SK-N-SH (cell line): ENCODE measurements at regions not wholly inside any gene's neighbourhood (a gene's known extent, or its start where the extent isn't known, plus 50 kb on each side); places are given as distances from the start of the nearest gene placed in this dataset.

Source experiments
- CTCF ChIA-PET: fragments of 300-600, 350-600 bp; formaldehyde crosslinking; extraction: SDS; loops from one replicate; lab custom pipeline; 2021; lab: Yijun Ruan, JAX
- POLR2A ChIA-PET: fragments of 350-600 bp; sonication (Branson Sonifier 250); formaldehyde crosslinking; extraction: SDS; loops from one replicate; lab custom pipeline; 2020; ENCODE audit warnings: antibody characterized with exemption, inconsistent platforms; lab: Yijun Ruan, JAX
- DNase-seq: peaks from one replicate; pipeline ENCODE4 v3.0.0; 2012
- H2AFZ ChIP-seq: fragments of 200-600 bp; sonication (generic); 2 replicates; pipeline ENCODE4 v1.8.1; 2016; ENCODE audit warnings: antibody characterized with exemption, mild to moderate bottlenecking, low read depth
- H3F3A ChIP-seq: fragments of 200-600 bp; sonication (generic); replicated peaks from 2 replicates; pipeline ENCODE3; 2016; ENCODE audit warnings: antibody characterized with exemption, mild to moderate bottlenecking; ENCODE audit not compliant: insufficient read depth
- H3K27ac ChIP-seq, 2 experiments: fragments of 200-500 bp in 1 of 2; fragments of 200-600 bp in 1 of 2; sonication (Bioruptor generic) in 1 of 2; sonication (generic), shearing (Covaris generic) in 1 of 2; 2 replicates each; pipeline versions ENCODE4 v1.5.1 to v1.6.1; 2014 to 2016; ENCODE audit warnings: low read depth in 2 of 2, inconsistent platforms in 1 of 2, low read length in 1 of 2, mild to moderate bottlenecking in 1 of 2, mixed read lengths in 1 of 2
- H3K27me3 ChIP-seq: fragments of 200-600 bp; sonication (generic), shearing (Covaris generic); 2 replicates; pipeline ENCODE4 v1.6.1; 2016; ENCODE audit warnings: mixed run types; ENCODE audit not compliant: insufficient read depth
- H3K36me3 ChIP-seq, 2 experiments: fragments of 200-500 bp in 1 of 2; fragments of 200-600 bp in 1 of 2; sonication (Bioruptor generic) in 1 of 2; sonication (generic) in 1 of 2; replicated peaks in 1 of 2; 2 replicates each; pipeline versions ENCODE3 to v1.5.1; 2014 to 2016; ENCODE audit warnings: low read length in 1 of 2, mild to moderate bottlenecking in 1 of 2; ENCODE audit not compliant: insufficient read depth in 2 of 2, control insufficient read depth in 1 of 2
- H3K4me1 ChIP-seq, 2 experiments: fragments of 200-500 bp in 1 of 2; fragments of 200-600 bp in 1 of 2; sonication (Bioruptor generic) in 1 of 2; sonication (generic), shearing (Covaris generic) in 1 of 2; 2 replicates each; pipeline versions ENCODE4 v1.5.1 to v1.6.1; 2014 to 2016; ENCODE audit warnings: low read depth in 1 of 2, low read length in 1 of 2, mixed run types in 1 of 2; ENCODE audit not compliant: insufficient read depth in 2 of 2, control insufficient read depth in 1 of 2
- H3K4me2 ChIP-seq: fragments of 200-600 bp; sonication (generic), shearing (Covaris generic); 2 replicates; pipeline ENCODE4 v1.6.1; 2017; ENCODE audit warnings: mixed run types
- H3K4me3 ChIP-seq, 2 experiments: fragments of 200-500 bp in 1 of 2; fragments of 200-600 bp in 1 of 2; sonication (Bioruptor generic) in 1 of 2; sonication (generic), shearing (Covaris generic) in 1 of 2; 2 replicates each; pipeline versions ENCODE4 v1.5.1 to v1.8.1; 2014 to 2016; ENCODE audit warnings: low read depth in 2 of 2, inconsistent platforms in 1 of 2, low read length in 1 of 2, mild to moderate bottlenecking in 1 of 2, mixed read lengths in 1 of 2, moderate library complexity in 1 of 2
- H3K79me2 ChIP-seq: fragments of 200-600 bp; sonication (generic); 2 replicates; pipeline ENCODE4 v1.8.1; 2017; ENCODE audit warnings: mild to moderate bottlenecking; ENCODE audit not compliant: insufficient read depth
- H3K9ac ChIP-seq: fragments of 200-600 bp; sonication (generic); 2 replicates; pipeline ENCODE4 v1.6.1; 2017; ENCODE audit warnings: mixed run types
- H3K9me2 ChIP-seq: fragments of 200-600 bp; sonication (generic); 2 replicates; pipeline ENCODE4 v1.6.1; 2017; ENCODE audit warnings: mixed run types
- H3K9me3 ChIP-seq: fragments of 200-600 bp; sonication (generic); 2 replicates; pipeline ENCODE4 v1.6.1; 2017; ENCODE audit warnings: mixed run types, mild to moderate bottlenecking, moderate library complexity
- H4K20me1 ChIP-seq: fragments of 200-600 bp; sonication (generic); 2 replicates; pipeline ENCODE4 v1.6.1; 2017; ENCODE audit warnings: mild to moderate bottlenecking, mixed run types; ENCODE audit not compliant: insufficient read depth
- ELF1 ChIP-seq: IDR thresholded peaks from 2 replicates; pipeline ENCODE4 v1.4.0; 2012
- EZH2phosphoT487 ChIP-seq: fragments of 200-600 bp; sonication (generic); IDR thresholded peaks from 2 replicates; pipeline ENCODE4 v1.6.1; 2017; ENCODE audit warnings: low read depth, mixed run types, mild to moderate bottlenecking, antibody characterized with exemption, moderate library complexity, borderline replicate concordance
- FOSL2 ChIP-seq: IDR thresholded peaks from 2 replicates; pipeline ENCODE4 v1.4.0; 2012; ENCODE audit warnings: low read depth, mild to moderate bottlenecking, moderate library complexity, borderline replicate concordance
- FOXJ3 ChIP-seq: sonication (generic); formaldehyde crosslinking; IDR thresholded peaks from 2 replicates; pipeline ENCODE4 v1.5.1; 2020; ENCODE audit warnings: mild to moderate bottlenecking, missing genetic modification reagents
- FOXM1 ChIP-seq: IDR thresholded peaks from 2 replicates; pipeline ENCODE4 v1.4.0; 2012; ENCODE audit warnings: low read depth, mild to moderate bottlenecking
- GABPA ChIP-seq: IDR thresholded peaks from 2 replicates; pipeline ENCODE4 v1.4.0; 2012; ENCODE audit warnings: low read depth, mild to moderate bottlenecking
- IRF3 ChIP-seq: fragments of 150-350 bp; IDR thresholded peaks from 2 replicates; pipeline ENCODE4 v1.6.1; 2016; ENCODE audit warnings: mild to moderate bottlenecking, low read depth, low read length
- JUND ChIP-seq: IDR thresholded peaks from 2 replicates; pipeline ENCODE4 v1.4.0; 2012
- MAX ChIP-seq: IDR thresholded peaks from 2 replicates; pipeline ENCODE4 v1.4.0; 2012; ENCODE audit warnings: low read depth
- MXI1 ChIP-seq: IDR thresholded peaks from 2 replicates; pipeline ENCODE4 v1.6.1; 2012; ENCODE audit warnings: mild to moderate bottlenecking, low read depth, low read length, improper control_type of control experiment
- PBX3 ChIP-seq: IDR thresholded peaks from 2 replicates; pipeline ENCODE4; 2012
- POLR2AphosphoS5 ChIP-seq: IDR thresholded peaks from 2 replicates; pipeline ENCODE4 v1.6.1; 2012; ENCODE audit warnings: low read depth, low read length
- RCOR1 ChIP-seq: fragments of 150-350 bp; IDR thresholded peaks from 2 replicates; pipeline ENCODE4 v1.6.1; 2017; ENCODE audit warnings: antibody characterized with exemption, low read length
- RXRA ChIP-seq: IDR thresholded peaks from 2 replicates; pipeline ENCODE4 v1.4.0; 2012; ENCODE audit warnings: low read depth, mild to moderate bottlenecking, borderline replicate concordance
- SIN3A ChIP-seq: IDR thresholded peaks from 2 replicates; pipeline ENCODE4 v1.6.1; 2012; ENCODE audit warnings: low read depth, mild to moderate bottlenecking, low read length, moderate library complexity, borderline replicate concordance
- TCF12 ChIP-seq: IDR thresholded peaks from 2 replicates; pipeline ENCODE4 v1.4.0; 2012
- USF2 ChIP-seq: fragments of 150-350 bp; IDR thresholded peaks from 2 replicates; pipeline ENCODE4 v1.6.1; 2017; ENCODE audit warnings: antibody characterized with exemption, low read length, low read depth, borderline replicate concordance
- ZBTB33 ChIP-seq: IDR thresholded peaks from 2 replicates; pipeline ENCODE4 v1.4.0; 2012; ENCODE audit warnings: low read depth, borderline replicate concordance
- WGBS: methylation state at CpG from one replicate; pipeline ENCODE4 v1.1.6; 2017; ENCODE audit warnings: low lambda C conversion rate; 5-methylcytosine and 5-hydroxymethylcytosine counted together

- TF ChIP-seq FOSL2: no peak
These were observed 206.9 kb downstream of the RAB11FIP4 start (continued) for GRCh38 chr17:31598399-31598782.

- peaks cover 33% of the 10 kb centered on the region for H3F3A ChIP-seq
- POLR2A ChIA-PET: no interaction called here
- H3K4me1 ChIP-seq: peaks cover 8 to 43% of the 10 kb centered on the region in 2 experiments; a peak in 3 of 4 replicates
- no peak for DNase-seq
- no peaks in the 10 kb centered on the region for H3K9me2 ChIP-seq
- H3K36me3 ChIP-seq: peaks cover 0 to 5% of the 10 kb centered on the region in 2 experiments
- H3K9ac ChIP-seq: no peak overlapping the region
- no peaks in the 10 kb centered on the region for H4K20me1 ChIP-seq
- CTCF ChIA-PET: no interaction called here
- peak overlapping the region in 1 of 2 experiments; percentile 93; a peak in 2 of 4 replicates for H3K27ac ChIP-seq
- no peaks in the 10 kb centered on the region for H3K27me3 ChIP-seq
- no peaks in the 10 kb centered on the region for H3K9me3 ChIP-seq
- no peak for TF ChIP-seq GABPA
- H3K4me3 ChIP-seq: no peak overlapping the region
- no peak overlapping the region for H3K4me2 ChIP-seq
- 100% methylated on average over 7 of the region's 10 CpGs for WGBS
- H3K79me2 ChIP-seq: no peaks in the 10 kb centered on the region
- H2AFZ ChIP-seq: no peak overlapping the region
These were observed 206.3 kb downstream of the RAB11FIP4 start for GRCh38 chr17:31597646-31598398.

GRCh38 chr17:31596382-31597323 lies 205.2 kb downstream of the RAB11FIP4 start:
- Histone ChIP-seq H3K4me2 (peak overlapping the region; percentile 41; the same call in 1 of the 2 replicates), H3K9ac (peak overlapping the region; percentile 48), H3K36me3 (peaks cover 0 to 6% of the 10 kb centered on the region in 2 experiments), H3F3A (peaks cover 34% of the 10 kb centered on the region), H3K79me2 (no peaks in the 10 kb centered on the region), H3K27me3 (no peaks in the 10 kb centered on the region), H3K9me3 (no peaks in the 10 kb centered on the region), H3K4me1 (peaks cover 8 to 43% of the 10 kb centered on the region in 2 experiments; a peak in 3 of 4 replicates), H3K4me3 (no peak overlapping the region), H3K27ac (peak overlapping the region; percentile 83 to 93; a peak in 3 of 4 replicates), H4K20me1 (no peaks in the 10 kb centered on the region), H2AFZ (no peak overlapping the region), H3K9me2 (no peaks in the 10 kb centered on the region)
- POLR2A ChIA-PET: no interaction called here
- WGBS: 23% methylated on average over 9 of the region's 16 CpGs
- CTCF ChIA-PET: no interaction called here
- DNase-seq: no peak
- TF ChIP-seq MAX (peak; percentile 98), MXI1 (no peak), FOXM1 (peak; percentile 92), JUND (peak; percentile 96), USF2 (no peak), RCOR1 (no peak), IRF3 (no peak), SIN3A (peak; percentile 77; the same call in 1 of the 2 replicates), TCF12 (peak; percentile 94), POLR2AphosphoS5 (peak; percentile 89), FOXJ3 (CRISPR knock-in tag) (no peak), PBX3 (peak; percentile 91), ZBTB33 (peak; percentile 39; the same call in 1 of the 2 replicates), RXRA (peak; percentile 93; the same call in 1 of the 2 replicates), ELF1 (peak; percentile 68; the same call in 1 of the 2 replicates), EZH2phosphoT487 (no peak)
